H1 (cell line): ENCODE measurements at regions not wholly inside any gene's neighbourhood (a gene's known extent, or its start where the extent isn't known, plus 50 kb on each side); places are given as distances from the start of the nearest gene placed in this dataset.
A peak's percentile ranks its signal among the peaks of the same experiment; 100 is the strongest.

Experiments
- CTCF ChIA-PET: fragments of 300-600 bp; sonication (Branson Sonifier 250); formaldehyde crosslinking; loops from one replicate; lab custom pipeline; 2021; ENCODE audit not compliant: partially characterized antibody; lab: Charles Lee
- POLR2A ChIA-PET: fragments of 300-600 bp; sonication (Branson Sonifier 250); formaldehyde crosslinking; loops from one replicate; lab custom pipeline; 2021; ENCODE audit warnings: inconsistent platforms; ENCODE audit not compliant: partially characterized antibody; lab: Charles Lee
- DNase-seq, 2 experiments: peaks; one replicate each; pipeline versions ENCODE4 v3.0.0 to v3.0.0-alpha.2; 2010 to 2022; ENCODE audit warnings: low spot score in 2 of 2, low read depth in 1 of 2, mixed read lengths in 1 of 2
- FAIRE-seq: peaks from 2 replicates; lab custom pipeline; 2011; peaks lifted over from hg19 to GRCh38; lab: Jason Lieb, UNC
- H2AFZ ChIP-seq: 2 replicates; pipeline ENCODE4 v1.8.1; 2012; ENCODE audit warnings: low read length, inconsistent platforms
- H2AK5ac ChIP-seq: 2 replicates; pipeline ENCODE4 v1.6.1; 2013; ENCODE audit warnings: low read depth, low read length
- H2BK120ac ChIP-seq: replicated peaks from 2 replicates; pipeline ENCODE3; 2013; ENCODE audit warnings: low read depth, low read length, inconsistent platforms
- H2BK12ac ChIP-seq: 2 replicates; pipeline ENCODE4 v1.6.1; 2013; ENCODE audit warnings: low read depth, low read length
- H2BK15ac ChIP-seq: 2 replicates; pipeline ENCODE4 v1.6.1; 2013; ENCODE audit warnings: low read length
- H2BK20ac ChIP-seq: 2 replicates; pipeline ENCODE4 v1.6.1; 2013; ENCODE audit warnings: low read length
- H2BK5ac ChIP-seq: 2 replicates; pipeline ENCODE4 v1.6.1; 2013; ENCODE audit warnings: low read depth, low read length
- H3K14ac ChIP-seq: 2 replicates; pipeline ENCODE4 v1.6.1; 2013; ENCODE audit warnings: inconsistent platforms; ENCODE audit not compliant: insufficient read length
- H3K18ac ChIP-seq: 2 replicates; pipeline ENCODE4 v1.6.1; 2013; ENCODE audit warnings: low read length; ENCODE audit errors: extremely low read depth
- H3K23ac ChIP-seq: 2 replicates; pipeline ENCODE4 v1.6.1; 2013; ENCODE audit warnings: inconsistent platforms; ENCODE audit not compliant: insufficient read length
- H3K23me2 ChIP-seq: 2 replicates; pipeline ENCODE4 v1.6.1; 2013; ENCODE audit warnings: low read depth, low read length
- H3K27ac ChIP-seq: 2 replicates; pipeline ENCODE4 v1.6.1; 2011; ENCODE audit warnings: low read depth, low read length, inconsistent platforms
- H3K27me3 ChIP-seq, 4 experiments: replicated peaks in 1 of 4; 1 replicate in 1 of 4; 2 replicates in 3 of 4; pipeline versions ENCODE4 v1.6.1 to v1.8.1; 2011 to 2013; ENCODE audit warnings: low read length in 3 of 4, mild to moderate bottlenecking in 3 of 4, inconsistent platforms in 2 of 4, mixed read lengths in 2 of 4, moderate library complexity in 1 of 4; ENCODE audit not compliant: control insufficient read depth in 3 of 4, insufficient read depth in 3 of 4; ENCODE audit errors: extremely low read depth in 1 of 4
- H3K36me3 ChIP-seq, 4 experiments: 2 replicates each; pipeline versions ENCODE4 v1.6.1 to v1.8.1; 2011 to 2013; ENCODE audit warnings: mild to moderate bottlenecking in 4 of 4, low read length in 3 of 4, moderate library complexity in 2 of 4, control low read depth in 1 of 4, inconsistent platforms in 1 of 4; ENCODE audit not compliant: insufficient read depth in 4 of 4, control insufficient read depth in 2 of 4
- H3K4ac ChIP-seq: replicated peaks from 2 replicates; pipeline ENCODE3; 2013; ENCODE audit warnings: low read length, low read depth, mixed read lengths, inconsistent platforms; ENCODE audit not compliant: insufficient read length
- H3K4me1 ChIP-seq, 4 experiments: replicated peaks in 1 of 4; 1 replicate in 1 of 4; 2 replicates in 3 of 4; pipeline versions ENCODE4 v1.6.1 to v1.8.1; 2011 to 2013; ENCODE audit warnings: low read length in 3 of 4, inconsistent platforms in 2 of 4, mixed read lengths in 1 of 4; ENCODE audit not compliant: insufficient read depth in 4 of 4, control insufficient read depth in 3 of 4
- H3K4me2 ChIP-seq, 2 experiments: 2 replicates each; pipeline versions ENCODE4 v1.6.1 to v1.8.1; 2011 to 2013; ENCODE audit warnings: low read depth in 2 of 2, low read length in 2 of 2, control low read depth in 1 of 2, inconsistent platforms in 1 of 2, mild to moderate bottlenecking in 1 of 2; ENCODE audit not compliant: insufficient read depth in 1 of 2
- H3K4me3 ChIP-seq, 4 experiments: fragments of 200-600, 300-600 bp in 1 of 4; sonication (generic), shearing (Covaris generic), sonication (Bioruptor Twin) in 1 of 4; 2 replicates each; pipeline versions ENCODE4 v1.5.1 to v1.8.1; 2011 to 2016; ENCODE audit warnings: low read length in 4 of 4, low read depth in 3 of 4, control low read depth in 2 of 4, inconsistent platforms in 2 of 4, mild to moderate bottlenecking in 2 of 4, mixed read lengths in 1 of 4, moderate library complexity in 1 of 4; ENCODE audit not compliant: insufficient read depth in 2 of 4; ENCODE audit errors: extremely low read depth in 1 of 4
- H3K56ac ChIP-seq: replicated peaks from 2 replicates; pipeline ENCODE3; 2013; ENCODE audit warnings: low read depth, mild to moderate bottlenecking, mixed read lengths, low read length, inconsistent platforms; ENCODE audit not compliant: insufficient read length
- H3K79me1 ChIP-seq: 2 replicates; pipeline ENCODE4 v1.6.1; 2013; ENCODE audit warnings: low read depth, low read length, control low read depth
- H3K79me2 ChIP-seq, 2 experiments: 2 replicates each; pipeline versions ENCODE4 v1.6.1 to v1.8.1; 2012 to 2013; ENCODE audit warnings: low read length in 2 of 2, mild to moderate bottlenecking in 2 of 2, inconsistent platforms in 1 of 2; ENCODE audit not compliant: insufficient read depth in 2 of 2, control insufficient read depth in 1 of 2
- H3K9ac ChIP-seq, 4 experiments: replicated peaks in 1 of 4; 1 replicate in 1 of 4; 2 replicates in 3 of 4; pipeline versions ENCODE4 v1.6.1 to v1.8.1; 2011 to 2013; ENCODE audit warnings: low read depth in 3 of 4, low read length in 3 of 4, control low read depth in 2 of 4, mild to moderate bottlenecking in 2 of 4, moderate library complexity in 2 of 4, inconsistent platforms in 1 of 4; ENCODE audit errors: extremely low read depth in 1 of 4
- H3K9me3 ChIP-seq, 2 experiments: 2 replicates each; pipeline versions ENCODE4 v1.6.1 to v1.8.1; 2012 to 2013; ENCODE audit warnings: mild to moderate bottlenecking in 2 of 2, moderate library complexity in 2 of 2, control low read depth in 1 of 2, inconsistent platforms in 1 of 2, low read depth in 1 of 2, low read length in 1 of 2, mixed read lengths in 1 of 2; ENCODE audit not compliant: insufficient read depth in 2 of 2
- H4K20me1 ChIP-seq, 2 experiments: replicated peaks in 1 of 2; 2 replicates each; pipeline versions ENCODE3 to v1.8.1; 2011 to 2013; ENCODE audit warnings: inconsistent platforms in 2 of 2, low read length in 2 of 2, mild to moderate bottlenecking in 1 of 2; ENCODE audit not compliant: insufficient read depth in 2 of 2, control insufficient read depth in 1 of 2
- H4K5ac ChIP-seq: 2 replicates; pipeline ENCODE4 v1.6.1; 2013; ENCODE audit warnings: low read length, low read depth, mixed read lengths, inconsistent platforms; ENCODE audit not compliant: insufficient read length
- H4K8ac ChIP-seq: 2 replicates; pipeline ENCODE4 v1.8.0; 2013; ENCODE audit warnings: mild to moderate bottlenecking, moderate library complexity, low read length, inconsistent platforms; ENCODE audit not compliant: insufficient read depth; ENCODE audit errors: extremely low read depth
- H4K91ac ChIP-seq: replicated peaks from 2 replicates; pipeline ENCODE3; 2013; ENCODE audit warnings: low read length, mixed read lengths, inconsistent platforms; ENCODE audit not compliant: insufficient read length
- NANOG ChIP-seq: IDR thresholded peaks from 2 replicates; pipeline ENCODE4 v1.6.1; 2011; ENCODE audit warnings: low read length, low read depth, mild to moderate bottlenecking, inconsistent platforms; ENCODE audit not compliant: insufficient read depth, poor library complexity, severe bottlenecking
- SP2 ChIP-seq: IDR thresholded peaks from 2 replicates; pipeline ENCODE4 v1.6.1; 2012; ENCODE audit warnings: mild to moderate bottlenecking, low read length, inconsistent platforms
- WGBS, 2 experiments: shearing (Covaris generic) in 1 of 2; methylation state at CpG; one replicate each; pipeline versions ENCODE4 v1.1.6 to v1.1.7; 2013 to 2015; ENCODE audit warnings: low lambda C conversion rate in 2 of 2, mixed read lengths in 2 of 2, inconsistent platforms in 1 of 2, low coverage in 1 of 2, missing lambda C conversion rate in 1 of 2; ENCODE audit not compliant: insufficient replicate concordance in 2 of 2, insufficient coverage in 1 of 2, insufficient read length in 1 of 2; ENCODE audit errors: extremely low coverage in 1 of 2, missing lambda C conversion rate in 1 of 2; 5-methylcytosine and 5-hydroxymethylcytosine counted together

GRCh38 chr2:198337368-198337767, 533.0 kb downstream of the PLCL1 start:
- Histone ChIP-seq H3K4me3 (peak overlapping the region in 1 of 4 experiments; percentile 3; a peak in 1 of 8 replicates), H3K79me1 (no peaks in the 10 kb centered on the region), H3K4ac (no peak overlapping the region), H2AFZ (peak overlapping the region; percentile 81; the same call in 1 of the 2 replicates), H3K4me2 (no peak overlapping the region), H4K20me1 (no peaks in the 10 kb centered on the region), H2BK20ac (no peak overlapping the region), H2BK12ac (no peak overlapping the region), H3K56ac (no peak overlapping the region), H3K23me2 (no peaks in the 10 kb centered on the region), H3K18ac (no peak overlapping the region), H3K9me3 (no peaks in the 10 kb centered on the region), H2BK120ac (no peak overlapping the region), H4K5ac (no peak overlapping the region), H3K27ac (no peak overlapping the region), H2AK5ac (no peak overlapping the region), H3K14ac (no peak overlapping the region), H2BK15ac (no peak overlapping the region), H4K8ac (no peak overlapping the region), H4K91ac (no peak overlapping the region), H3K4me1 (no peaks in the 10 kb centered on the region; a peak in 1 of 7 replicates), H3K27me3 (no peaks in the 10 kb centered on the region), H3K9ac (no peak overlapping the region), H3K23ac (no peak overlapping the region), H2BK5ac (no peak overlapping the region), H3K36me3 (no peaks in the 10 kb centered on the region), H3K79me2 (no peaks in the 10 kb centered on the region)
- 50% methylated on average over 3 of the region's 3 CpGs; no CpG with 5 or more reads in 1 of the 2 experiments for WGBS, 2 experiments
- CTCF ChIA-PET = interaction anchor here (0.9 to 4.5 kb wide), 3 partner anchors 15 to 1151 kb away, joined by 3 to 19 read pairs (median 5); no protein-coding TSS in a partner anchor
- POLR2A ChIA-PET = no interaction called here
- DNase-seq = no peak
- TF ChIP-seq SP2 (no peak), NANOG (peak; percentile 65)
- no peak for FAIRE-seq
